HG03457 (cell line): ENCODE measurements at regions not wholly inside any gene's neighbourhood (a gene's known extent, or its start where the extent isn't known, plus 50 kb on each side); places are given as distances from the start of the nearest gene placed in this dataset.

Experiments
- ATAC-seq: cut with Tn5 transposase; IDR thresholded peaks from one replicate; pipeline ENCODE4 v1.9.1; 2021; ENCODE audit warnings: moderate number of reproducible peaks; ENCODE audit not compliant: unreplicated experiment

DNA sequence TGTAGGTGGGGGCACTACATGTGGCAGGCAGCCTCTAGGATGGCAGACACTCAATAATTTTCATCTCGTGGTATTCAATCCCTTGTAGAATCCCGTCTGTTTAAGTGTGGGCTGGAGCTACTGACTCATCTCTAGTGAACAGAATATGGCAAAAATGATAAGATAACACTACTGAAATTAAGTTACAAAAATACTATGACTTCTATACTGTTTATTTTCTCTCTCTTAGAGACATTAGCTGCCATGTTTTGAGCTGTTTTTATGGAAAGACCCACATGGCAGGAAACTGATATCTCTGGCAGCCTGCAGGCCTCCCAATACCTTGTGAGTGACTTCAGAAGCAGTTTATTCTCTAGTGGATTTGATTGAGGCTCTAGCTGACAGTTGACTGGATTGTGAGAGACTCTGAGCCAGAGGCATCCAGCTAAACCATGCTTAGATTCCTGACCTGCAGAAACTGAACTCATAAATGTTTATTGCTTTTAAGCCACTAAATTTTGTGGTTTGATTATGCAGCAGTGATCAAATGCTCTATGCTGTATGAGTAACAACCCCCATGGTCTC, 298.8 kb upstream of the CTSO start:
- no peak for ATAC-seq

DNA sequence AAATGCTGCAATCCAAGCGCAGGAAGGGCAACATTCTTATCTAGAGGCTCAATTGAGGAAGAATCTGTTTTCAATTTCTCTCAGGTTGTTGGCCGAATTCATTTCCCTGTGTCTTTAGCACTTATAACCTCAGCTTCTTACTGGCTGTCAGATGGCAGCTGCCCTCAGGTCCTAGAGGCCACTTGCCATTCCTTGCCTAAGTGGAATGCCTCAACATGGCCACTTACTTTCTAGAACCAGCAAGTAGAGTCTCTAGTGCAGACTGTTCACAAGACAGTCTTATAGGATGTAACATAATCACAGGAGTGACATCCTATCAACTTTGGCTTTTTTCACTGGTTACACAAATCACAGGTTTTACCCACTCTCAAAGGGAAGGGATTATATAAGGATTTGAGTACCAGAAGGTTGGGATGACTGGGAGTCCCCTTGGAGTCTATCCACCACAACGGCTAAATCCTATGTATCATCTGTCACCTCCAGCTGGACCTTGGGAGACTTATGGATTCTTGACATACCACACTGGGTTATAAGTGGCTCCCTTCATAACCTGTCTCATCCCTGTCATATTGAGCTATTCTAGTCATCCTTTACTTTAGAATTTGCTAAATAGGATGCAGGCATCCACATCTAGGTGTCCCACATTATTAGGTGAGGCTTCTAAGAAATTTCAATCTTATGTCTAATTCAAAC, 297.9 kb upstream of the CTSO start:
- ATAC-seq = no peak

DNA sequence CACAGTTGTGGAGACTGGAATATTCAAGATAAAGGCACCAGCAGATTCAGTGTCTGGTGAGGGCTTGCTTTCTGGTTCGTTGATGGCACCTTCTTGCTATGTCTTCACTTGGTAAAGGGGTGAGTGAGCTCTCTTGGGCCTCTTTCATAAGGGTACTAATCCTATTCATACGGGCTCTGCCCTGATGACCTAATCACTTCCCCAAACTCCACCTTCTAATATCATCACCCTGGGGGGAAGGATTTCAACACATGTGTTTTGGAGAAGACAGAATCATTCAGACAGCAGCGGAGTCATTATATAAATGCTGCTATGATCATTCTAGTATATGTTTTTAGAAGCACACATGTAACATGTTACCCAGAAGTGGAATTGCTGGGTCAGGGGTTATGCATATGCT, 295.3 kb upstream of the CTSO start:
- no peak for ATAC-seq

DNA sequence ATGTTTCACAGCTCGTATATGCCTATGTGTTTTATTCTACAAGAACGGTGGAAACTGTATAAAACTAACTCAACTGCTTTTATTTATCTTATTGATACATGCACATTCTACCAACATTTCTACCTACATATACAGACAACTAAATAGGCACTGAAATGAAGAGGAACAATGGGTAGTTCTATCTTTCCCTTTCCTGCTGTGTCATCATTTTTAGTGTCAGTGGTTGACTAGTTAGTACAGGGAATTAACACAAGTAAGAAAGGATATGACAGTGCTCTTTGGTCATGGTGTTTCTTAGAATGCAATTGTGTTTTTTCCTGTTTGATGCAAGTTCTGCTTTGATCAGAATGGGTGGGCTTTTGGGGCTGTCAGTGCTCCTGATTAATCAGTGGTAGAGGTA, 293.8 kb upstream of the CTSO start:
- no peak for ATAC-seq

GRCh38 chr4:156243015-156243414, 289.3 kb upstream of the CTSO start:
- ATAC-seq = no peak

DNA sequence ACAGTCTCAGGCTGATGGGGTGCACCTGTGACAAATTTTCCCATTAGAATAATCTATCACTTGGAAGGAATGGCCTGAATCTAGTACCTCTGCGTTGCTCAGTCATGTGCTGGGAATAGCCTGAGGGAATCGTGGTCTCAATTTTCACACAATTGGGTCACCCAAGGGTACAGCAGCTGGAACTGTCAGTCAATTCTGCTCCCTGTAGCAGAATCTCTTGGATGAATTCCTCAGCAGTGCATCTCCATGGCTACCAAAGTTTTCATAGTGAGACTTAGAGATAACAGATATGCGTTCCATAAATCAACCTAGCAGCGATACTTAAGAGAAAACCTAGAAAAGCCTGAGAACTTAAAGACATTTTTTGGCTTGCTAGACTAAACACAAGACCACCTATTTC, 288.7 kb upstream of the CTSO start:
- no peak for ATAC-seq

DNA sequence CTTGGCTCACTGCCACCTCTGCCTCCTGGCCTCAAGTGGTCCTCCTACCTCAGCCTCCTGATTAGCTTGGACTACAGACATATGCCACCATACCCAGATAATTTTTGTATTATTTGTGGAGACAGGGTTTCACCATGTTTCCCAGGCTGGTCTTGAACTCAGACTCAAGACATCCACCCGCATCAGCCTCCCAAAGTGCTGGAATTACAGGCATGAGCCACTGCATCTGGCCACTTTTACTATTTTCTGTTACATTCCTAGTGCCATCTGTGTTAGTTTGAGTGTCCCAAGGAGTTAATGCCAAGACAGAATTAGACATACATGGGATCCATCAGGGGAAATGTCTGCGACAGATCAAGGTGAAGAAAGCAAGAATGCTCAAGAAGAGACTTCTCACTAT, 288.2 kb upstream of the CTSO start:
- no peak for ATAC-seq

DNA sequence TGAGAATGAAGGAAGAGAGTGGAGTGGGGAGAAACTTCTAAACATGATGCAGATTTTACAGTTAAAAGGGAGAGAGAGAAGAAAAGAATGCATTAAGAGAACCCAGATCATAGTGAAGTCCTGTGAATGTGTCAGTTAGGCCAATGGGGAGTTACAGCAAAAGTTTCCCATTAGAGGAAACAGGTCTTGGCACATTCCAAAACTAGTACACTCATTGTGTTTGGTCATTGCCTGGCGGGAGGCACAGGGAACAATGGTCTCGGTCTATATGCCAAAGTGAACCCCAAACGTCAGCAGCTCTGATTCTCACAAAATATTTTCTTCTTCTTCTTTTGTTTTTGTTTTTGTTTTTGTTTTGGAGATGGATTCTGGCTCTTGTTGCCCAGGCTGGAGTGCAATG, 284.5 kb upstream of the CTSO start:
- no peak for ATAC-seq

- ATAC-seq = no peak
Measured at GRCh38 chr4:156237231-156237630, 283.6 kb upstream of the CTSO start.

- no peak for ATAC-seq
Measured at GRCh38 chr4:156230176-156230575, 276.5 kb upstream of the CTSO start.

DNA sequence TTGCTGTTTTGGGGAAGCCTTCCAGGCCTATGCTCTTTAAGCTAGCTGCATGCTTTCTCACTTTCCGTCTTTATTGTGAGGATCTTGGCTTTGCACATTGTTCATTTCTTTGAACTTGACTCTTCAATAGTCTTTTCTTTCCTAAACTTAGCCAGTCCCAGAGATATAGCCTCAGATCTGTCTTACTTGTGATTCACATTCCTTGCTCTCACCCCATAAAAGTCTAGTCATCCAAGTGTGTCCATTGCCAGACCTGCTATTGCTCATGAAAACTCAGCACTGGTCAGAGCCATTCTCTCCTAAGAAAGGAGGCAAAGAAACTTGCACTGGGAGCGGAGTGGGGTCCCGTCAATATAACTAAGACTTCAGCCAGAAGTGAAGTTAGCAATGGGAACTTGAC, 275.0 kb upstream of the CTSO start:
- ATAC-seq = no peak

GRCh38 chr4:156227321-156227720, 273.7 kb upstream of the CTSO start:
- no peak for ATAC-seq

DNA sequence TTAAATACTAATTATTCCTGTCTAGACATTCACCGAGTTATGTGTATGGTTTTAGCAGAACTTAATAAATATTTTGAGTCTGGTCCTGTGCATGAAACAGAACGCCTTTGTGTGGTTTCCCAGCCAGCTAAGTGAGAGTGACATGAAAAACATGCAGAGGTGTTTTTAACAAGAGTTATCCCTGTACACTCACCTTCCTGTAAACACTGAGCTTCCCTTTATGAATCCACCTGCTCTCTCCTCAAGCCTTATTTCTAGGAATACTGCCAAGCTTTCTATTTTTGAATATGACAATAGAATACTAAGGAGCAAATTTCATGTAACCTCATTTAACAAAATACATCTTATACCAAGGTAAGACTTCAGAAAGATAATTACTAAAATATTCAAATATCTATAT, 270.3 kb upstream of the CTSO start:
- ATAC-seq = no peak

- ATAC-seq = no peak
Measured at GRCh38 chr4:156217236-156217635, 263.6 kb upstream of the CTSO start.

DNA sequence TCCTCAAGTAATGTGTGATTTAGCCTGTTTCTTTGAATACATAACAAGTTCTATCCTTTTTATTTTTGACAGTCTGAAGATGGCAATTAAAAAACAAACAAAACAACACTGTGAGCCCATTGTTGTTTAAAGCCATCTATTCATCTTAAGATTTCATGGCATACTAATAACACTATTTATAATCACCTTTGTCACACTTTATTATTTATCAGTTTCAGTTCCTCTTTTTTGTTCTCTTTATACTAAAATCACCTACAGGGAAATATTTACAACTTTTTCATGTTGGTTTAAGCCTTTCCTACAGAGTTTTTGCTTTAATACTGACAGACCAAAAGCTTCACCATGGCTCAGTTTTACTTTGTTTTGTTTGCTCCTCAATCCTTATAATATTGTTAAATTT, 247.4 kb upstream of the CTSO start:
- ATAC-seq = peak; percentile 96

DNA sequence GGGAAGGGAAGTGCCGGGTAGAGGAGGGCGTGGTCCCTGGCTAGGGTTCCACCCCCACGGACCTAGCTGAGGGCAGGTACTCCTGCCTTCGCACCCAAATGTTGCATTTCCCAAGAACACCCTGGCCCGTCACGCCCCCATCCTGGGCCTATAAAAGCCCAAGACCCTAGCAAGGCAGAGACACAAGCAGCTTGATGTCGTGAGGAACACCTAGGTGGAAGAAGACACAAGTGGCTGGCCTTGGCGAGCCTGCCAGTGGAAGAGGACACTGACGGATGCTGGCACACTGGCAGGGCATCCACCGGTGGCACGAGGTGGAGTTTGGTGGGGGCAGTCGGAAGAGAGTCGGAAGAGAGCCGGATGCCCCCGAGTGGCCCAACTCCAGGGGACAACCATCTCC, 244.8 kb upstream of the CTSO start:
- no peak for ATAC-seq

DNA sequence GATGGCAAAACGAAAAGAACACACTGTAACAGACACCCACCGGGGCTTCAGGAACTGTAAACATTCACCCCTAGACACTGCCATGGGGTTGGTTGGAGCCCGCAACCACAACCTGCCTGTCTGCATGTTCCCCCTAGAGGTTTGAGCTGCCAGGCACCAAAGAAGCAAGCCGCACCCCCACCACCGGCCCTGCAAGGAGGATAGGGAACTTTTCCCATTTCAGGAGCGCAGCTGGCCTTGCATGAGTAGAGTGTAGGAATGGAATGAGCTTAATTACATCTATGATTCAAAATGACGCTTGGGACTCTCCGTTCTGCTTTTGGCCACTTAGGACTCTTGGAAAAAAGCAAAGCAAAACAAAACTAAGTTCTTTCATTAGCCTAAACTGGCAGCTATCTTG, 243.6 kb upstream of the CTSO start:
- no peak for ATAC-seq

DNA sequence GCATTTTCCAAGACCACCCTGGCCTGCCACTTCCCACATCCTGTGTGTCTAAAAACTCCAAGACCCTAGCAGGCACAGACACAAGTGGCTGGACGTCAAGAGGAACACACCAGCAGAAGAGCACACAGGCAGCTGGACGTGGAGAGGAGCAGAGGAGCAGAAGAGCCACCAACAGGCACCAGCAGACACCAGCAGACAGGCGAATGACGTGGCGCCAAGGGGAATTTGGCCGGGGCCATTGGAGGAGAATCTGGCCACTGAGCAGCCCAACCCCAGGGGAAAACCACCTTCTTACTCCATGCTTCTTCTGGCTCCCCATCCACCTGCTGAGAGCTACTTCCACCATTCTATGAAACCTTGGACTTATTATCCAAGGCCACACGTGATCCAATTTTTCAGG, 243.1 kb upstream of the CTSO start:
- ATAC-seq = no peak

GRCh38 chr4:156195914-156196313, 242.2 kb upstream of the CTSO start:
- ATAC-seq = peak; percentile 92

- ATAC-seq = no peak
Measured at GRCh38 chr4:156194896-156195295, 241.2 kb upstream of the CTSO start.

DNA sequence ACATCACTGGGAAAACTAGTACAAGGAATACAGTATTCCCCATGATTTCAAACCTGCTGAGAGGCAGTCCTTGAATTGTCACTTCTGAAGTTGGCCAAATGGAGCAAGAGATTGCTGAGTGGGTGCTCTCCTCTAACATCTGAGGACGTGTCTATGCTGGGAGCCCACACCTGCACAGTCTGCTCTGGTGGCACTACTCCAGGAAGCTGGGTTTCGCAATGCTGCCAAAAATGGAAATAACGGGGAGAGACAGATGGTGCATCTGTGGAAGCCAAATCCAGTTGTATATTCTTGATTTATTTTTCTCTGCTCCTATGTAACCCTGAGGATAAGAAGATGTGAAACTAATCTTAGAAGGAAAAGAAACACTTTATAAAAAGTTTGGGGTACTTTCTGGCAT, 240.1 kb upstream of the CTSO start:
- no peak for ATAC-seq

DNA sequence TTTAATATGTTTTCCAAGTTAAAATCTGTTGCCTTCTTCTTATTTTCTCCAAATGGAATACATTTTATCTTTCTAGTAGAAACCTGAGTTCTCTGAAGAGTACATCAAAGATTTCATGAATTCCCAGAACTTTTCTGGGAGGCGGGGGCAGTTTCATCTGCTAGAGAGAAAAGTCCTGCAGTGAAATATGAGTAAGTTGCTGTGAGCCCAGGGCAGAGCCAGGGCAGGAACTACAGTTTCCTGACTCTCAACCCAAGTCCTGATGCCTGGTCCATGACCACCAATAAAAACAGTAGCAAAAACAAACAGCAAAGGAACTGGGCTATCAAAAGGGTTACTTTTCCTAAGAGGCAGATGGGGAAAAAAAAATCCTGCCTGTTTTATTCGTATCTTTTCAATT, 239.4 kb upstream of the CTSO start:
- ATAC-seq = no peak

- no peak for ATAC-seq
Measured at GRCh38 chr4:156192033-156192432, 238.4 kb upstream of the CTSO start.
